HCT116 (cell line): ENCODE measurements at regions not wholly inside any gene's neighbourhood (a gene's known extent, or its start where the extent isn't known, plus 50 kb on each side); places are given as distances from the start of the nearest gene placed in this dataset.

ENCODE experiments used
- CBX3 ChIP-seq: IDR thresholded peaks from 2 replicates; pipeline ENCODE4 v1.6.1; 2012; ENCODE audit warnings: low read depth
- EZH2 ChIP-seq: fragments of 200-600 bp; sonication (generic); IDR thresholded peaks from 2 replicates; pipeline ENCODE4 v1.6.1; 2017; ENCODE audit warnings: antibody characterized with exemption, mixed run types
- EZH2phosphoT487 ChIP-seq: fragments of 200-600 bp; IDR thresholded peaks from 2 replicates; pipeline ENCODE4 v1.6.1; 2018; ENCODE audit warnings: antibody characterized with exemption, borderline replicate concordance
- POLR2A ChIP-seq: IDR thresholded peaks from 2 replicates; pipeline ENCODE4 v1.7.0; 2011; ENCODE audit warnings: borderline replicate concordance; ENCODE audit not compliant: insufficient read depth, insufficient read length; ENCODE audit errors: extremely low read depth
- POLR2AphosphoS5 ChIP-seq: IDR thresholded peaks from 2 replicates; pipeline ENCODE4 v1.6.1; 2011; ENCODE audit warnings: mild to moderate bottlenecking, low read depth, low read length, moderate library complexity
- SIN3A ChIP-seq: IDR thresholded peaks from 2 replicates; pipeline ENCODE4 v1.6.1; 2012; ENCODE audit warnings: low read depth
- SP1 ChIP-seq: IDR thresholded peaks from 2 replicates; pipeline ENCODE4 v1.6.1; 2012; ENCODE audit warnings: low read depth
- TCF7L2 ChIP-seq: IDR thresholded peaks from 2 replicates; pipeline ENCODE4 v1.7.0; 2011; ENCODE audit warnings: borderline replicate concordance, inconsistent platforms; ENCODE audit not compliant: insufficient read depth, insufficient read length; ENCODE audit errors: extremely low read depth
- YY1 ChIP-seq: IDR thresholded peaks from 2 replicates; pipeline ENCODE4 v1.6.1; 2011; ENCODE audit warnings: low read length, low read depth, moderate library complexity, mild to moderate bottlenecking; ENCODE audit not compliant: insufficient replicate concordance; ENCODE audit errors: extremely low read depth
- ZFX ChIP-seq: fragments of 450-650 bp; IDR thresholded peaks from 2 replicates; pipeline ENCODE4 v1.6.1; 2017
- TF ChIP-seq, protein P1 (sequence below): IDR thresholded peaks from 2 replicates; pipeline ENCODE4 v1.6.1; 2012
- TF ChIP-seq, protein P2 (sequence below), 3 experiments: fragments of 200-600 bp in 1 of 3; sonication (generic) in 1 of 3; IDR thresholded peaks in 2 of 3; conservative IDR thresholded peaks in 1 of 3; 2 replicates each; pipeline ENCODE4 v1.5.1; 2012 to 2017; ENCODE audit warnings: low read depth in 2 of 3, low read length in 2 of 3, antibody characterized with exemption in 1 of 3, borderline replicate concordance in 1 of 3, control low read depth in 1 of 3, mild to moderate bottlenecking in 1 of 3, mixed read lengths in 1 of 3, mixed run types in 1 of 3, moderate library complexity in 1 of 3; ENCODE audit not compliant: insufficient read depth in 1 of 3
- TF ChIP-seq, protein P3 (sequence below): IDR thresholded peaks from 2 replicates; pipeline ENCODE4 v1.6.1; 2012; ENCODE audit warnings: low read depth
- TF ChIP-seq, protein P4 (sequence below): IDR thresholded peaks from 2 replicates; pipeline ENCODE4 v1.6.1; 2012

DNA sequence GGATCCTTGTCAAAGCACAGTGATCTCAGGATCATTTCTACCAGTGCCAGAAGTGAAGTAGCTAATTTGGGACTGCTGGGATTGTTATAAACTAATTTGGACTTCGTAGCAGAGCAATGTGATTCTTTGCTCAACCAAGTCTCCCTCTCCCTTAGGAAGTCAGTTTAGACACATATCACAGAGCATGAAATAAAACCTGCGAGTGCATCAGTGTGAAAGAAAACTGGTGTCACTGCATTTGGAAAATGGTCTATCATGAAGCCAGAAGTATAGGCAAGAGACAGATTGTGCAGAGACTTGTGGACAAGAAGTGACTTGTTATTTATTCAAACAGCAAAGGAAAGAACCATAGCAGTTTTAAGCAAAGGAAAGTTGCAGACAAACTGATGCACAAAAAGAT is 560.5 kb upstream of the NRG3 start:
- TF ChIP-seq, protein P1, sequence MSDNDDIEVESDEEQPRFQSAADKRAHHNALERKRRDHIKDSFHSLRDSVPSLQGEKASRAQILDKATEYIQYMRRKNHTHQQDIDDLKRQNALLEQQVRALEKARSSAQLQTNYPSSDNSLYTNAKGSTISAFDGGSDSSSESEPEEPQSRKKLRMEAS: no peak
- TF ChIP-seq, protein P2, sequence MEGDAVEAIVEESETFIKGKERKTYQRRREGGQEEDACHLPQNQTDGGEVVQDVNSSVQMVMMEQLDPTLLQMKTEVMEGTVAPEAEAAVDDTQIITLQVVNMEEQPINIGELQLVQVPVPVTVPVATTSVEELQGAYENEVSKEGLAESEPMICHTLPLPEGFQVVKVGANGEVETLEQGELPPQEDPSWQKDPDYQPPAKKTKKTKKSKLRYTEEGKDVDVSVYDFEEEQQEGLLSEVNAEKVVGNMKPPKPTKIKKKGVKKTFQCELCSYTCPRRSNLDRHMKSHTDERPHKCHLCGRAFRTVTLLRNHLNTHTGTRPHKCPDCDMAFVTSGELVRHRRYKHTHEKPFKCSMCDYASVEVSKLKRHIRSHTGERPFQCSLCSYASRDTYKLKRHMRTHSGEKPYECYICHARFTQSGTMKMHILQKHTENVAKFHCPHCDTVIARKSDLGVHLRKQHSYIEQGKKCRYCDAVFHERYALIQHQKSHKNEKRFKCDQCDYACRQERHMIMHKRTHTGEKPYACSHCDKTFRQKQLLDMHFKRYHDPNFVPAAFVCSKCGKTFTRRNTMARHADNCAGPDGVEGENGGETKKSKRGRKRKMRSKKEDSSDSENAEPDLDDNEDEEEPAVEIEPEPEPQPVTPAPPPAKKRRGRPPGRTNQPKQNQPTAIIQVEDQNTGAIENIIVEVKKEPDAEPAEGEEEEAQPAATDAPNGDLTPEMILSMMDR (IDR thresholded peaks at IDR 0.05 in 2 of 3, conservative IDR thresholded peaks at IDR 0.05 in 1 of 3; ENCODE audit: borderline replicate concordance in 1 of 3, insufficient read depth in 1 of 3, low read depth in 2 of 3, low read length in 2 of 3): no peak
- TF ChIP-seq SP1 (no peak), POLR2A (no peak), EZH2 (no peak), EZH2phosphoT487 (no peak), ZFX (no peak), POLR2AphosphoS5 (no peak), YY1 (no peak), TCF7L2 (no peak), SIN3A (no peak), CBX3 (no peak)
- TF ChIP-seq, protein P3, sequence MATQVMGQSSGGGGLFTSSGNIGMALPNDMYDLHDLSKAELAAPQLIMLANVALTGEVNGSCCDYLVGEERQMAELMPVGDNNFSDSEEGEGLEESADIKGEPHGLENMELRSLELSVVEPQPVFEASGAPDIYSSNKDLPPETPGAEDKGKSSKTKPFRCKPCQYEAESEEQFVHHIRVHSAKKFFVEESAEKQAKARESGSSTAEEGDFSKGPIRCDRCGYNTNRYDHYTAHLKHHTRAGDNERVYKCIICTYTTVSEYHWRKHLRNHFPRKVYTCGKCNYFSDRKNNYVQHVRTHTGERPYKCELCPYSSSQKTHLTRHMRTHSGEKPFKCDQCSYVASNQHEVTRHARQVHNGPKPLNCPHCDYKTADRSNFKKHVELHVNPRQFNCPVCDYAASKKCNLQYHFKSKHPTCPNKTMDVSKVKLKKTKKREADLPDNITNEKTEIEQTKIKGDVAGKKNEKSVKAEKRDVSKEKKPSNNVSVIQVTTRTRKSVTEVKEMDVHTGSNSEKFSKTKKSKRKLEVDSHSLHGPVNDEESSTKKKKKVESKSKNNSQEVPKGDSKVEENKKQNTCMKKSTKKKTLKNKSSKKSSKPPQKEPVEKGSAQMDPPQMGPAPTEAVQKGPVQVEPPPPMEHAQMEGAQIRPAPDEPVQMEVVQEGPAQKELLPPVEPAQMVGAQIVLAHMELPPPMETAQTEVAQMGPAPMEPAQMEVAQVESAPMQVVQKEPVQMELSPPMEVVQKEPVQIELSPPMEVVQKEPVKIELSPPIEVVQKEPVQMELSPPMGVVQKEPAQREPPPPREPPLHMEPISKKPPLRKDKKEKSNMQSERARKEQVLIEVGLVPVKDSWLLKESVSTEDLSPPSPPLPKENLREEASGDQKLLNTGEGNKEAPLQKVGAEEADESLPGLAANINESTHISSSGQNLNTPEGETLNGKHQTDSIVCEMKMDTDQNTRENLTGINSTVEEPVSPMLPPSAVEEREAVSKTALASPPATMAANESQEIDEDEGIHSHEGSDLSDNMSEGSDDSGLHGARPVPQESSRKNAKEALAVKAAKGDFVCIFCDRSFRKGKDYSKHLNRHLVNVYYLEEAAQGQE: no peak
- TF ChIP-seq, protein P4, sequence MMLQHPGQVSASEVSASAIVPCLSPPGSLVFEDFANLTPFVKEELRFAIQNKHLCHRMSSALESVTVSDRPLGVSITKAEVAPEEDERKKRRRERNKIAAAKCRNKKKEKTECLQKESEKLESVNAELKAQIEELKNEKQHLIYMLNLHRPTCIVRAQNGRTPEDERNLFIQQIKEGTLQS: no peak
